Activated naive CD8-positive, alpha-beta T cell treated with anti-CD3 and anti-CD28 coated beads, Interleukin-2, amount 50 U/mL, for 24 hours (primary cell): ENCODE measurements at regions not wholly inside any gene's neighbourhood (a gene's known extent, or its start where the extent isn't known, plus 50 kb on each side); places are given as distances from the start of the nearest gene placed in this dataset.
"Not testable (repeated sequence)": the region's sequence is repeated elsewhere in the genome, so short reads cannot be mapped to it uniquely, and the experiment has no call there.

ENCODE experiments used
- ATAC-seq: fragments of 150-1000 bp; cut with Tn5 transposase; one replicate; pipeline ENCODE4 v1.10.0; 2021
- DNase-seq: peaks from one replicate; pipeline ENCODE4 v3.0.0; 2021
- H3K27ac Mint-ChIP-seq: one replicate; pipeline ENCODE4 v1.8.0; 2021; ENCODE audit warnings: mild to moderate bottlenecking, mixed read lengths
- H3K27me3 Mint-ChIP-seq: one replicate; pipeline ENCODE4 v1.8.0; 2021; ENCODE audit warnings: mixed read lengths
- H3K36me3 Mint-ChIP-seq: one replicate; pipeline ENCODE4 v1.8.0; 2021; ENCODE audit warnings: low read depth, mixed read lengths
- H3K4me1 Mint-ChIP-seq: one replicate; pipeline ENCODE4 v1.8.0; 2021; ENCODE audit warnings: mixed read lengths
- H3K4me3 Mint-ChIP-seq: one replicate; pipeline ENCODE4 v1.8.0; 2021; ENCODE audit warnings: mild to moderate bottlenecking, moderate library complexity, mixed read lengths
- H3K9me3 Mint-ChIP-seq: one replicate; pipeline ENCODE4 v1.8.0; 2021; ENCODE audit warnings: mixed read lengths

DNA sequence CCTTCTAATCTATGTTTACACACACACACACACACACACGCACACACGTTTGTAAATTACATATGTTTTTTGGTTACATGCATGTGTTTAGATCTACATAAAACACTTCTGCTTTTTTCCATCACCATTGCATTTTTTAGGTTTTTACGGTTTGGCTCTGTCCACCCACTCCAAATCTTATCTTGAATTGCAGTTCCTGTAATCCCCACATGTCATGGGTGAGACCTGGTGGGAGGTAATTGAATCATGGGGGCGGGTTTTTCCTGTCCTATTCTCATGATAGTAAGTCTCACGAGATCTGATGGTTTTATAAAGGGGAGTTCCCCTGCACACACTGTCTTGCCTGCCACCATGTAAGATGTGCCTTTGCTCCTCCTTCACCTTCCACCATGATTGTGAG is 188.7 kb upstream of the TSHZ3 start:
- H3K4me3 Mint-ChIP-seq, ATAC-seq, H3K27ac Mint-ChIP-seq, H3K4me1 Mint-ChIP-seq, DNase-seq, H3K36me3 Mint-ChIP-seq, H3K27me3 Mint-ChIP-seq: not testable (repeated sequence)
- H3K9me3 Mint-ChIP-seq, result peaks cover 12% of the 10 kb centered on the region

DNA sequence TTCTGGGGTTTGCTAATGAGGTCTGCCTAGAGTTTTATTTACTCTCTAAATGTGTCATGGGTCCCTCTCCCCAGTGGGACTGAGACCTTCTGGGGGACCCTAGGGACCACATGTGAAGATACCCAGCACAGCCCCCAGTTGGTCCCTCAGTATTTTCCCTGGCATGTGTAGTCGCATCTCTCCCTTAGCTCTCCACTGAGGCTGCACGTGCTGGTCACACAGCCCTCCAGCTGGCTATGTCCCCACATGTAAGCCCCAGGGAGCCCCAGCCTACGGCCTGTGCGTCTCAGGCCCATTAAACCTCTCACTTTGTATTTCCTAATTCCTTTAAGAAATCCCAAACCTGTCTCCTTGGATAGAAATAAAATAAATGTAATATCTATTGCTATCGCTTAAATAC is 189.6 kb upstream of the TSHZ3 start:
- peaks cover 1% of the 10 kb centered on the region for H3K27me3 Mint-ChIP-seq
- no peaks in the 10 kb centered on the region for H3K36me3 Mint-ChIP-seq
- H3K4me3 Mint-ChIP-seq, result no peak overlapping the region
- ATAC-seq (no peak), DNase-seq (no peak)
- no peaks in the 10 kb centered on the region for H3K4me1 Mint-ChIP-seq
- H3K27ac Mint-ChIP-seq, result no peak overlapping the region
- peaks cover 12% of the 10 kb centered on the region for H3K9me3 Mint-ChIP-seq

DNA sequence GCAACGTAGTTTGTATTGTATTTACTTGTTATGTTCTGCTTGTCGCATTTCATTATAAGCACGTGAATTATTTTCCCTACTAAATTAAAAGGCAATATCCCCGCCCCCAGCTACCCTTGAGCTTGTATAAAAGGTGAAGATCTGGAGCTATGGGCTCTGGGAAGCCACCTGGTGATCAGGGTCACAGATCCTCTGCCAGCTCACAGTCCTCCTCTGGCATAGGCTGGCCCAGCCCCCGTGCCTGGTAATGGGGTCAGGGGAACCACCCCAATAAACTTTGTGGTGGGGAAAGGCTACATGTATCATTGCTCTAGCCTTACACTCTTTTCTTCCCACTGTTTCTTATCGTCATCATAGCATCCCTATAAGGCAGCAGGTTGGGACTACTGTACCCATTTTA is 190.2 kb upstream of the TSHZ3 start:
- H3K27me3 Mint-ChIP-seq, result peaks cover 1% of the 10 kb centered on the region
- no peaks in the 10 kb centered on the region for H3K4me1 Mint-ChIP-seq
- peaks cover 12% of the 10 kb centered on the region for H3K9me3 Mint-ChIP-seq
- H3K27ac Mint-ChIP-seq, result no peak overlapping the region
- DNase-seq (no peak), ATAC-seq (no peak)
- H3K36me3 Mint-ChIP-seq, result no peaks in the 10 kb centered on the region
- no peak overlapping the region for H3K4me3 Mint-ChIP-seq

DNA sequence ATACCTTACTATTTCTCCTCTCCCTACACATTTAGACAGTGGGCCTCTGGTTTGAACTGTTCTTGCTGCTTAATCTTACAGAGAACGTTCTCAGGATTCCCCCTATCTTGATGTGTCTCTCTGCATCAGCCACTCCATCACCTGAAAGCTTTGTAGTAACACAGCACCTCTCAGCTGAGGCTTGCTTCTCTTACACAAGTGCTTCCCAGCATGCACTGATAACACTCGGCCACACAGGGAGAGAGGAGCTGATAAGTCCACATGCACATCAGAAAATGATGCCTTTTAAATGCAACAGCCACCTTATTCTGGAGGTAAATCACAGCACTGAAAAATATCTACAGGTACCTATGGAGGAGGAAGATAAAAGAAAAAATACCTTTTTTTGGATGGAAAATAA is 192.2 kb upstream of the TSHZ3 start:
- DNase-seq (no peak), ATAC-seq (no peak)
- no peaks in the 10 kb centered on the region for H3K4me1 Mint-ChIP-seq
- H3K27ac Mint-ChIP-seq, result no peak overlapping the region
- peaks cover 14% of the 10 kb centered on the region for H3K9me3 Mint-ChIP-seq
- no peak overlapping the region for H3K4me3 Mint-ChIP-seq
- no peaks in the 10 kb centered on the region for H3K36me3 Mint-ChIP-seq
- H3K27me3 Mint-ChIP-seq, result peaks cover 1% of the 10 kb centered on the region

DNA sequence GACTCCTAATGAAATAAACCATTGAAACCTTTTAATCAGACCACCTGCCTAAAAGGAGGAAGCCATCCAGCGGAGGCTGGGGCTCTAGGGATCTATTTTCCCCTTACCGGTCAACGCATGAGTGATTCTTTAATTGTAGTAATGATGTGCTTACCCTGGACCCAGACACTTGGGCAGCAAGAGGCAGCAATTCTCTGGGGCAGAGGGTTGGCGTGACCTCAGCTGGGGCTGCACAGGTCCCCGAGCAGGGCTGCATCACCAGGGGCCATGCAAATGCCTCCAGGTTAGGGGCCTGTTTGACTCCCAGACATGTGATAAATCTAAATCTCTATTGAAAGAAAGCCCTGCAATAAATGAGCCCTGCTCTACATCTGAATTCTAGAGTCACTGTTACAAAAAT is 194.2 kb upstream of the TSHZ3 start:
- Mint-ChIP-seq H3K27ac (no peak overlapping the region), H3K4me1 (no peaks in the 10 kb centered on the region), H3K27me3 (peaks cover 1% of the 10 kb centered on the region), H3K9me3 (peaks cover 5% of the 10 kb centered on the region), H3K36me3 (no peaks in the 10 kb centered on the region), H3K4me3 (no peak overlapping the region)
- ATAC-seq (no peak), DNase-seq (no peak)

DNA sequence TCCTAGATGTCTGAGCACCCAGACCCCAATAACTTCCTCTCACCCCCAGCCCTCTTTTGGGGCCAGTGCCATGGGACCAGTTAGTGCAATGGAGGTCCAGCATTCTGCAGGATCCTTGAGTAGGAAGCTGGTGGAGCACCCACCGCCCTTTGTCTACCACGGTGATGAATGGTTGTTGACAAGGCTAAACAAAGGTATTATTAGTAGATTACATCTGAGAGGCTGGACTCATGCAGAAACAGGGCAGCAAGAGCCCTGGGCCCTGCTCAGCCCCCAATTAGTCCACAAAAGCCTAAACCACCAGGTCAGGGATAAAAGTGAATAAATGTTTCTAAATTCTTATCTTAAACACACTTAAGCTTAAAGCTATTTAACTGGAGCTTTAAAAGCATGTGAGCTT is 196.5 kb upstream of the TSHZ3 start:
- Mint-ChIP-seq H3K27me3 (peaks cover 1% of the 10 kb centered on the region), H3K27ac (no peak overlapping the region), H3K9me3 (peaks cover 5% of the 10 kb centered on the region), H3K4me1 (no peaks in the 10 kb centered on the region), H3K4me3 (no peak overlapping the region), H3K36me3 (no peaks in the 10 kb centered on the region)
- ATAC-seq, result no peak
- DNase-seq, result no peak

DNA sequence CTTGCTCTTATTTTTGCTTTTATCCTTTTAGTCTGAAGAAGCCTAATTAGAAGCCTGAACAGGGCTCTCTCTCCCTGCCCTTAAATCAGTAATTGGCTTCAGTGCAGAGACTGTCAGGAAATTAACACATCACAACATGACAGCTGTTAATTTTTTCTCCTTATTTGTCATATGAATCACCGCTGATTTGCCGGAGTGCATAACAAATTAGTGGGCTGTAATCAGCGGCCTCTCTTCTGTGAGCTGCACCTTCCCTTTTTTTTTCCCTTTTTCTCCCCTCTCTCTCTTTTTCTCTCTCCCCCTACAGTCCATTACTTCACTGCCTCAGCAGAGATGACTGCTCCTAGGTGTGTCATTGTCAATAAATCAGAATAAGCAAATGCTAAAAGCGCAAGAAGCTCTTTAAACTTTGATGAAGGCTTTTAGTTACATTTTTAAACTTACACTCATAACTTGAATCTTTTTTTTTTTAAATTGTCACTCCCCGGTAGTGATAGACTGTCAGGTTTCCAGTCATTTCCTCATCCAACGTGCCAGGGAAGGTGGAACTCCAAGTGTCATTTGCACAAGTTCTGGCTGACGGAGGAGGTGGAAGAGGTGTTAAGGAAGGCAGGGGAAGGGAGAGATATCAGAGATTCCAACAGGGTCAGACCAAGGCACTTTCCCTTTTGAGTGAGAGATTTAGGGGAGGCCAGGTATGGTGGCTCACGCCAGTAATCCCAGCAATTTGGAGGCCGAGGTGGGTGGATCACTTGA is 197.1 kb upstream of the TSHZ3 start:
- no peaks in the 10 kb centered on the region for H3K36me3 Mint-ChIP-seq
- no peak overlapping the region for H3K27ac Mint-ChIP-seq
- ATAC-seq (no peak), DNase-seq (no peak)
- peaks cover 1% of the 10 kb centered on the region for H3K27me3 Mint-ChIP-seq
- H3K9me3 Mint-ChIP-seq, result peaks cover 5% of the 10 kb centered on the region
- H3K4me3 Mint-ChIP-seq, result no peak overlapping the region
- no peaks in the 10 kb centered on the region for H3K4me1 Mint-ChIP-seq

DNA sequence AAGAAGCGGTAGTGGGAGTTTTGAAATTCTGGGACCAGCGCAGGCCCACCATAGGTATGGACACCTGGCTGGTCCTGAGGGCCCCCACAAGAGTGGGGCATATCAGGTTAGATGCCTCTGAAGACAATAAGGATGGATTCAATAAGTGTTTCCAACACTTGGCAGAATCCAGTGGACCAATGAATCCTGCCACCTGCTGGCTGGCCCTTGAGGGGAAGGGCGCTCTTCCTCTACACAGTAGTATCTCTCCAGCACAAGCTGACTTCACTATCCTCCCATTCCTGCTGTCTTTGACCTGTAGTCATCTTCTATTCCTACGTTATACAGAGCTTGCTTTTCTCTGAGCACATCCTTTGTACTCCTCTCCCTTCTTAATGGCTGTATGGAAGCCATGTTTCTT is 199.7 kb upstream of the TSHZ3 start:
- Mint-ChIP-seq H3K4me1 (no peaks in the 10 kb centered on the region), H3K9me3 (peaks cover 5% of the 10 kb centered on the region), H3K27me3 (no peaks in the 10 kb centered on the region), H3K36me3 (no peaks in the 10 kb centered on the region), H3K4me3 (no peak overlapping the region), H3K27ac (no peak overlapping the region)
- DNase-seq (no peak), ATAC-seq (no peak)

DNA sequence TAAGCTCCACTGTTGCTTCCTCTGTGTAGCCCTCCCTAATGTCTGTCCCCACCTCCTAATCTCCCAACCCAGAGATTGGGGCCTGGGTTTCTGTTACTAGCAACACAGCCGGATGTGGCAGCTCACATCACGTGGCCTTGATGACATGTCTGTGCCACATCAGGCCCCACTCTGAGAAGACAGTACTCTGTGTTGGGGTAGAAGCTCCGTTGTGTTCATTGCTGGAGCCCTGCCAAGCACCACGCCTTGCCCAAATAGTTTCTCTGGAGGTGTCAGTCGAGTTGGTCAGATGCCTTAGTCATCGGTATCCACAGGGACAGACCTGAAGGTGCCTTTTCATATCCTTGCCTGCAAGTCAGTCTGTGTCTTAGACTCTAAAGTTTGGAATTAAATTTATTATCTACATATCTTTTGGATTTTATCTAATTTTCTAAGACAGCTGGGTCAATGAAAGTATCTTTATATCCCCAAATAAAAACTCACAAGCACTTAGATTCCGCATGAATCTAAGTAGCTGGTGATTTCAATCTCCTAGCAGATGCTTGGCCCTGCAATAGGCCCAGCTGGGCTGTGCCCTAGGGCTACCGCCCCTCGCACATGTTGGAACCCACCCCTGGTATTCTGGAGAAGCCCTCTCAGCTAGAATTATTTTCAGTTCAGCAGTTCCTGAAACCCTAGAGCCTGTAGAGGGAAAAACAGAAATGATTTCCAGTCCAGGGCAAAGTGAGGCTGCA is 204.0 kb upstream of the TSHZ3 start:
- no peak overlapping the region for H3K27ac Mint-ChIP-seq
- H3K27me3 Mint-ChIP-seq, result no peaks in the 10 kb centered on the region
- H3K36me3 Mint-ChIP-seq, result no peaks in the 10 kb centered on the region
- ATAC-seq, result no peak
- no peaks in the 10 kb centered on the region for H3K4me1 Mint-ChIP-seq
- no peak for DNase-seq
- no peaks in the 10 kb centered on the region for H3K9me3 Mint-ChIP-seq
- H3K4me3 Mint-ChIP-seq, result no peak overlapping the region

DNA sequence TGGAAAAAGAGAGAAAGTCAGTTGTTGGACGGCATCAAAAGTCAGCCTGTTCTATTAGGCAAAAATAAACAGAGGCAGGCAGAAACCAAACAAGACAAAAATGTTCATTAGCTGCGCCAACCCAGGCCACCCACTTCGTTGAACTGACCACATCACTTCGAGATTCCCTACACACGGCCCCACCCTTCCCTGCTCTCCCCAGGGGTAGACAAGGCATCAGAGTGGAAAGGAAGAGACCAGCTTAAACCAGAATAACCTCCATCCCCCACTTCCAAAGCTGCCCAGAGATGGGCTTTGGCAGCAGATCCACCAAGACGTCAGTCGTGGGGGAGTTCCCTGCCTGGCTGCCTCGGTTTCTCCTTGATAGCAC is 204.6 kb upstream of the TSHZ3 start:
- no peak for DNase-seq
- no peaks in the 10 kb centered on the region for H3K4me1 Mint-ChIP-seq
- no peak overlapping the region for H3K4me3 Mint-ChIP-seq
- H3K36me3 Mint-ChIP-seq, result no peaks in the 10 kb centered on the region
- ATAC-seq, result no peak
- no peak overlapping the region for H3K27ac Mint-ChIP-seq
- H3K9me3 Mint-ChIP-seq, result no peaks in the 10 kb centered on the region
- H3K27me3 Mint-ChIP-seq, result no peaks in the 10 kb centered on the region

DNA sequence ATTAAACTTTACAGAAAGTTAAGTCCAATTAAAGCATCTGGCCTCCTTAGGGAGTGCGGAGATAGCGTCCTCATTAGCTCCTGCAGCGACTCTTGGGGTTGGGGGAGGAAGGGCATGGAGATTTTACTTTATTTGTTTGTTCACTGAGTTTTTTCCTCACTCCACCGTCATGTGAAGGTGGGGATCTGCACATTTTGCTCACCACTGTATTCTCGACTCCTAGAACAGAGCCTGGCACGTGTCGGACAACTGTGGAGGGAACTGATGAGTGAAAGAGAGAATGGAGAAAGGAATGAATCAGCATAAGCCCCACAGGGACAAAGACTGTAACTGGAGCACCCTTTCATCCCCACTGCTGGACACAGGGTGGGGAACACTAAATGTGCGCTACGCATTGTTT is 205.1 kb upstream of the TSHZ3 start:
- no peaks in the 10 kb centered on the region for H3K36me3 Mint-ChIP-seq
- H3K9me3 Mint-ChIP-seq, result no peaks in the 10 kb centered on the region
- no peak overlapping the region for H3K27ac Mint-ChIP-seq
- DNase-seq (no peak), ATAC-seq (no peak)
- H3K27me3 Mint-ChIP-seq, result no peaks in the 10 kb centered on the region
- no peak overlapping the region for H3K4me3 Mint-ChIP-seq
- H3K4me1 Mint-ChIP-seq, result no peaks in the 10 kb centered on the region

DNA sequence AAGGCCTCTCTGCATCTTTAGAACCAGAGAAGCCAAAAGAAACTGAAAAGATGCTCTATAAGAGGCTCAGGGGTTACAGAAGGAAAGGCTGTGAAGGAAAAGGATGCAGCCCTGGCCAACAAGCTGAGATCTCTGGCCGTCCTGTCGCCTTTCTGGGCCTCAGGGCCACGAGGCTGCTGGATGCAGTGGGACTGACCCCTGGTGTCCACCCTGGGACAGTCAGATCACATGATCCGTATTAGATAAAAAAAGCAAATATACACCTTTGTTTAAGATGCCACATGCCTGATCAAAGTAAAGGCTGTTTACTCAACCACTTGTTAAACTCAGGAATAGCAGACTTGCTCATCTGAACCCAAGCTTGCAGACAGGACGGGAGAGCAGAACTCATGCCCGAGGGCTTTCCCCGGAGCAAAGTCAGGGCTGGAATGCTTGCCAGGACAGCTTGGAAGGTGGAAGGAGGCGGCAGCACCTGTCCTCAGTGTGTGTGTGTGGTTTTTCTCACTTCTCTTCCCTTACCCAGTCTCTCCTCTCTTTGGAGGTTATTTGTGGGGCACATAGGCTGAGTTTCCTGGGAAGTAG is 206.5 kb upstream of the TSHZ3 start:
- no peak for DNase-seq

DNA sequence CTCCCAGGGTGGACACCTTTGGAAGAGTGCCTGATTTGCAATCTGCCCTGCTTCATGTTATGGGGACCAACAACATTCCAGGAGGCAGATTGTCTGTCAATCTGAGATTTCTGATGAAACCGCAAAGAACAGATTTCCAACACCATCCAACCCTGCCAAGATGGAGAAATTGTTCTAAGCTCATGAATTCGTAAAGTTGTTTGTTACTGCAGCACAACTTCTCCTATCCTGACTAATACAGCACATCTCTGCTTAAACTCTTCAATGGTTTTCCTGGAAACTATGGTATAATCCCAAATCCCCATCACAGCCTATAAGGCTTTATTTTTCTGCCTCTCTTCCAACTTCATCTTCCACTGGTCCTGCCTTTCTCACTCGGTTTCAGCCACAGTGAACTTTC is 210.3 kb upstream of the TSHZ3 start:
- Mint-ChIP-seq H3K4me3 (no peak overlapping the region), H3K27ac (no peak overlapping the region), H3K9me3 (no peaks in the 10 kb centered on the region), H3K27me3 (no peaks in the 10 kb centered on the region), H3K4me1 (no peaks in the 10 kb centered on the region), H3K36me3 (no peaks in the 10 kb centered on the region)
- DNase-seq (no peak), ATAC-seq (no peak)

More for the DNA sequence above, 206.5 kb upstream of the TSHZ3 start:
- Mint-ChIP-seq H3K27ac (no peak overlapping the region), H3K36me3 (no peaks in the 10 kb centered on the region), H3K9me3 (no peaks in the 10 kb centered on the region), H3K4me3 (no peak overlapping the region), H3K27me3 (no peaks in the 10 kb centered on the region), H3K4me1 (no peaks in the 10 kb centered on the region)
- ATAC-seq, result no peak

DNA sequence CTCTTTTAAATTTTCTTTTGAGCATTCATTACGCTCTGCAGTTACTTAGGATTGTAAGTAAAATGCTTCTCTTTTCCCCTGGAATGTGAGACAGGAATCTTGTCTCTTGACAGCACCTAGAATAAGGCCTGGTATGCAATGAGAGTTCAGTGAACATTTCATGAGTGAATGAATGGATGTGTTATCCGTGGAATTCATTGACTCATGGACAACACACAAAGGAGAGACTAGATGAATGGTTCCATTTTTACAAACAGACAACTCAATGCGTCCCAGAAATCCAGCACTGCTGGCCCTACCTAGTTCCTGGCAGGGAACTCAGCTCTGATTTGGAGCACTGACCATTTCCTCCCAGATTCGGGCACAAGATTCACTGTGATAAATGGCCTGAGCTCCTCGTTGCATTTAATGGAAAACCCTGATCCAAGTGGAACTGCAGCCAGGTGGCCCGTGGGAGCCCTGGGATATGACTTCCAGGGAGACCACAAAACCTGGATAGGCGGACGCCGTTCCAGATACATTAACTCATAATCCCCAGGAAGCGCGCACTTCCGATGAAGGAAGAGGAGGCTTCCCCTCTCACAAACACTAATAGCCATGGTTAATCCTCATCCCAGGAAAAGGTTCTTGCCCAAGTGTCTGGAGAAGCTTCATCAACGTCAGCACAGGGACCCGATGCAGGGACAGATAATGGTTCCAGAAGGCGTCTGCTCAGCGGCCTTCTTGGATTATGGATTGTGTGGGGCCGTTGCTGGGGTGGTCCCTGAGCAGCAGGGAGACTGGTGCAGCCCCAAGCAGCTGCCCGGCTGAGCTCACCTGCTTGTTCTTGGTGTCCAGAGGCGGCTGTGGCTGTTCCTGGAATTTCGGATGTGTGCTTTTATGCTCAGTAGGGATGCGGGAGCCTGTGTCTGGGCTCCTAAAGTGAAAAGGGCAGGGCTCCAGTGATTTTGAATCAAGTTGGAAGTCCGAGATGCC is 211.1 kb upstream of the TSHZ3 start:
- Mint-ChIP-seq H3K36me3 (no peaks in the 10 kb centered on the region), H3K4me1 (no peaks in the 10 kb centered on the region), H3K4me3 (no peak overlapping the region), H3K27me3 (no peaks in the 10 kb centered on the region), H3K27ac (no peak overlapping the region), H3K9me3 (no peaks in the 10 kb centered on the region)
- no peak for DNase-seq
- ATAC-seq, result no peak
